ENCODE measurements at regions not wholly inside any gene's neighbourhood (a gene's known extent, or its start where the extent isn't known, plus 50 kb on each side); places are given as distances from the start of the nearest gene placed in this dataset.

- no peak overlapping the region for H3K9ac ChIP-seq (ENCODE audit: low read length)
- no peaks in the 10 kb centered on the region for H4K20me1 ChIP-seq (ENCODE audit: insufficient read depth)
- no peaks in the 10 kb centered on the region for H3K36me3 ChIP-seq (ENCODE audit: insufficient read depth, low read length)
- H3K9me3 ChIP-seq (ENCODE audit: low read length) = no peaks in the 10 kb centered on the region
- no peak overlapping the region for H3K4me3 ChIP-seq (ENCODE audit: low read length)
- no peaks in the 10 kb centered on the region for H3K9me2 ChIP-seq (ENCODE audit: insufficient read depth, low read length)
- TF ChIP-seq RAD21 (conservative IDR thresholded peaks at IDR 0.05) (no peak), CTCF (IDR thresholded peaks at IDR 0.05; ENCODE audit: poor library complexity, severe bottlenecking) (no peak), POLR2AphosphoS5 (IDR thresholded peaks at IDR 0.05) (no peak), REST (IDR thresholded peaks at IDR 0.05; ENCODE audit: borderline replicate concordance) (no peak), TAF1 (IDR thresholded peaks at IDR 0.05; ENCODE audit: low read depth) (no peak), EP300 (conservative IDR thresholded peaks at IDR 0.05; ENCODE audit: poor library complexity, severe bottlenecking) (no peak), MXI1 (conservative IDR thresholded peaks at IDR 0.05; ENCODE audit: poor library complexity, severe bottlenecking) (no peak), EZH2 (IDR thresholded peaks at IDR 0.05; ENCODE audit: borderline replicate concordance, insufficient read depth, low read length, poor library complexity, severe bottlenecking) (no peak), SMC3 (conservative IDR thresholded peaks at IDR 0.05; ENCODE audit: poor library complexity) (no peak)
- H3K27me3 ChIP-seq (ENCODE audit: insufficient read depth, low read depth, low read length) = no peaks in the 10 kb centered on the region
- no peak overlapping the region for H3K4me2 ChIP-seq (ENCODE audit: low read length)
- no peaks in the 10 kb centered on the region for H3K79me2 ChIP-seq (replicated peaks; ENCODE audit: insufficient read depth, low read length)
- no peaks in the 10 kb centered on the region for H3F3A ChIP-seq (ENCODE audit: insufficient read depth, low read length, poor library complexity, severe bottlenecking)
- H3K27ac ChIP-seq (ENCODE audit: low read length) = no peak overlapping the region
- no peak overlapping the region for H2AFZ ChIP-seq (ENCODE audit: low read depth, low read length)
Measured at GRCh38 chr9:7900541-7900940, 101.0 kb upstream of the DMAC1 start.

GRCh38 chr9:7899753-7900152 lies 100.2 kb upstream of the DMAC1 start:
- Histone ChIP-seq H3K4me2 (ENCODE audit: low read length) (no peak overlapping the region), H3K9ac (ENCODE audit: low read length) (no peak overlapping the region), H3K27me3 (ENCODE audit: insufficient read depth, low read depth, low read length) (no peaks in the 10 kb centered on the region), H3K36me3 (ENCODE audit: insufficient read depth, low read length) (no peaks in the 10 kb centered on the region), H3K79me2 (replicated peaks; ENCODE audit: insufficient read depth, low read length) (no peaks in the 10 kb centered on the region), H3K27ac (ENCODE audit: low read length) (no peak overlapping the region), H2AFZ (ENCODE audit: low read depth, low read length) (no peak overlapping the region), H3K4me3 (ENCODE audit: low read length) (no peak overlapping the region), H3K9me3 (ENCODE audit: low read length) (no peaks in the 10 kb centered on the region), H3K9me2 (ENCODE audit: insufficient read depth, low read length) (no peaks in the 10 kb centered on the region), H4K20me1 (ENCODE audit: insufficient read depth) (no peaks in the 10 kb centered on the region), H3F3A (ENCODE audit: insufficient read depth, low read length, poor library complexity, severe bottlenecking) (no peaks in the 10 kb centered on the region)
- TF ChIP-seq MXI1 (conservative IDR thresholded peaks at IDR 0.05; ENCODE audit: poor library complexity, severe bottlenecking) = no peak
- no peak for TF ChIP-seq TAF1 (IDR thresholded peaks at IDR 0.05; ENCODE audit: low read depth)
- TF ChIP-seq SMC3 (conservative IDR thresholded peaks at IDR 0.05; ENCODE audit: poor library complexity) = no peak
- TF ChIP-seq REST (IDR thresholded peaks at IDR 0.05; ENCODE audit: borderline replicate concordance) = no peak
- TF ChIP-seq POLR2AphosphoS5 (IDR thresholded peaks at IDR 0.05) = no peak
- no peak for TF ChIP-seq EZH2 (IDR thresholded peaks at IDR 0.05; ENCODE audit: borderline replicate concordance, insufficient read depth, low read length, poor library complexity, severe bottlenecking)
- no peak for TF ChIP-seq EP300 (conservative IDR thresholded peaks at IDR 0.05; ENCODE audit: poor library complexity, severe bottlenecking)
- TF ChIP-seq CTCF (IDR thresholded peaks at IDR 0.05; ENCODE audit: poor library complexity, severe bottlenecking) = no peak
- TF ChIP-seq RAD21 (conservative IDR thresholded peaks at IDR 0.05) = no peak
